NCI-H187 (cell line): ENCODE measurements at regions not wholly inside any gene's neighbourhood (a gene's known extent, or its start where the extent isn't known, plus 50 kb on each side); places are given as distances from the start of the nearest gene placed in this dataset.

Source experiments
- DNase-seq, 2 experiments: peaks; one replicate each; lab custom pipeline; 2025; lab: John Stamatoyannopoulos, UW

GRCh38 chr6:30806581-30807183, 62.3 kb upstream of the IER3 start:
- DNase-seq = no peak

DNA sequence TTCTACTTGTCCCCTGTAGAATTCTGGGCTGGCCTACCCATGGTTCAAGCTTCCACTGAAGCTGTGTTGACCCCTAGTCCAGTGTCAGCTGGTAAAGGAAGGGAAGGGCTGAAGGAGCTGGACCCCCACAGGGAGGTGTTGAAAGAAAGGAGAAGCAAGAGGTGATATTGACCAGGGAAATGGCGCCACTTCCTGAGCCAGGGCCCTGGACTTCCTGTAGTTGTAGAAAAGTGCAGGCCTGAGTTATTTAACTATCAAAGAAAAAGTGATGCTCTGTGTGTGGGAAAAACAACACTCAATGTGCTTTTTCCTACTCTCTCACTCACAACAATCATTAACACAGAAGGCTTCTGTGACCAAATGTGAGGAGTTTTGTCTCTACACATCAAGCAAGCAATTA, 60.0 kb upstream of the IER3 start:
- DNase-seq = no peak

DNA sequence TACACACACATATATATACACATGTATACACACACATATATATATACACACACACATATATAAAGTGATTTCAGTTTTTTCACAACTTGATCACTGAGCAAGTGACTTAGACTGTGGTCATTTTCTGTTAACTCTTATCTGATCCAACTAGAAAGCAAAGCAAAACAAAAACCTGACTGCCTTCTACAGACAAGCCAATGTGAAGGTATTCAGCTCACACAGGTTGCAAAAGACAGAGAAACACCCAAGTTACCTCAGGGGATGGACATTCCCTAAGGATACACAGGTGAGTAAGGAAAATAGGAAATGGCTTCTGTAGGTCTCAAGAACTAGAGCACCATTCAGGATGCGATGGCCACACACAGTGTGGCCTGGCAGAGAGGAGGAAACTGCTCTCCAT, 58.4 kb upstream of the IER3 start:
- DNase-seq = no peak

GRCh38 chr6:30801950-30802349, 57.6 kb upstream of the IER3 start:
- no peak for DNase-seq

- DNase-seq = no peak
Observed at GRCh38 chr6:30800871-30801270, 56.5 kb upstream of the IER3 start.

DNA sequence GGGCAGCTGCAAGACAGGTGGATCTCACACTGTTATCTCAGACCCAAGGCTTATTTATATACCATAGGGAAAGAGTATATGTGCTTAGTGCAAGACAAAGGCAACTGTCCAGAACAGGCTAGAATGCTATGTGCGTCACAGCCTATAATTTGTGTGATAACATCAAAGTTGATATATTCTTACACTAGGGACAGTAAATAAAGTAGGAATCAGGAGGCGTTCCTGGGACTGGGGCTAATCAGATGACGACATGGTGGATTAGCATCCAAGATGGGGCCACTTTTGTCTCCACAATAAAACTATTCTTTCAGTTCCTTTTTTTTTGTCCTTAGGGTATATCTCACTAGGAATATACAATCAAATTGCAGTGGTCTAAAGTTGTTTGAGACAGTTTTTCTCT, 54.9 kb upstream of the IER3 start:
- no peak for DNase-seq

DNA sequence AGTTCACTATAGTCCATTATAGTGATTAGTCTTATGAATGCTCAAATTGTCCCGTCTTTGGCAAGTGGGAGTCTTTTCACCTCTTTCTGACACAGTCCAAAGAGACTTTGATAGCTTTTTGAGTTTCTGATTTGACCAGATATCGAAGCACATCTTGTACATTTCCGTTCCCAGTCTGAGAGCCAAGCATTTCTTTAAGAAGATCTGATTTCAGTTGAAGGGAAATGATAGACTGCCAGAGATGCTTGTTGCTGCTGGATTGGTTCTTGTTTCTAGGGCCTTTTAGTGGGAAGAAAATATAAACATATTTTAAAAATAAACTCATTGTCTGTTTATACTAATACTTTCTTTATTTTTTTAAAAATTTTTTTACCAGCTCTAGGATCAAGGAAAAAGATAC, 54.1 kb upstream of the IER3 start:
- DNase-seq = no peak

DNA sequence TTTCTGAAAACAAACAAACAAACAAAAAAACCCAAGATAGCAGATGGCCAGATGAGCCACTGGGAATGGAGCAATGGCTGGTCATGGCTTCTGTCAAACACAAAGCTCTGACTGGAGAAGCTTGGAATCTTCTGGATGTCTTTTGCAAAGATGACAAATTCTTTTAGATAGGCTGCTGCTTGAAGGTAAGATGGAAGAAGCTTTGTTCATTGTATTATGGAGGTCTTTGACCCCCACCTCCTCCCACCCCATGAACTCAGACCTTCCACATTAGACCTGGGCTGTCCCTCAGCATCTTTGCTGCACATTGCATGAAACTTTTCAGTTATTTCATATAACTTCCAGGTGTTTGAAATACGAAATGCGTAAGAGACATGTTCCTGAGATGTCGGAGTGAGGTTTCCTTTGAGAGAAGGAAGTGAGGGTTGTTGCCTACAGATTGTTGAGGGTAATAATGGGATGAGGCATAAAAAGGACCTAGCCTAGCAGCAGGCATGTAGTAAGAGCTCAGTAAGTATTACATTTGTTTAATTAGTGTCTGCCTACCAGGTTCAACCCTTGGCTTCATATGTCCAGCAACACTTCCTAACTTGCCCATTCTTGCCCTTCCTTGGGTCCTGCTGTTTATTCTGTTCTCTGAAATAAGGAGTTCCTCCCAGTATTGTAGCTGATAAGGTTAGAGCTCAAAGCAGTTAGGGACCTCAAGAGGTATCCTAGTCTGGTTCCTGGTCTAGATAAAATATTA, 51.4 kb upstream of the IER3 start:
- DNase-seq = no peak
